T-helper 22 cell (primary cell): ENCODE measurements at regions not wholly inside any gene's neighbourhood (a gene's known extent, or its start where the extent isn't known, plus 50 kb on each side); places are given as distances from the start of the nearest gene placed in this dataset.
"Not testable (repeated sequence)": the region's sequence is repeated elsewhere in the genome, so short reads cannot be mapped to it uniquely, and the experiment has no call there.

ENCODE experiments used
- DNase-seq: peaks from one replicate; pipeline ENCODE4 v3.0.0-alpha.2; 2020; ENCODE audit warnings: low read depth

DNA sequence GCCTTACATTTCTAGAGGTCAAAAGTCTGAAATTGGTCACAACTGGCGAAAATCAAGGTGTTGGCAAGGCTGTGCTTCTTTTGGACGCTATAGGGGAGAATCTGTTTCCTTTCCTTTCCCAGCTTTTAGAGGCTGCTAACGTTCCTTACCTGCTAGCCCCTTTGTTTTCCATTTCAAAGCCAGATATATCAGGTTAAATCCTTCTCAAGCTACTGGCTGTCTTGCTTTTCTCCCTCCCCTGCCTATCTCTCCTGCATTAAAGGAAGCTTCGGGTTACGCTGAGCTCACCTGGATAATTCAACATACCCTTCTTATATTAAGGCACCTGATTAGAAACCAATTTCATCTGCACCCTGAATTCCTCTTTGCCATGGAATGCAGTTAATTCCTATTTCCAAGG, 1569.7 kb upstream of the SLC10A2 start:
- DNase-seq: no peak

GRCh38 chr13:104634016-104634415, 1567.8 kb upstream of the SLC10A2 start:
- DNase-seq: no peak

DNA sequence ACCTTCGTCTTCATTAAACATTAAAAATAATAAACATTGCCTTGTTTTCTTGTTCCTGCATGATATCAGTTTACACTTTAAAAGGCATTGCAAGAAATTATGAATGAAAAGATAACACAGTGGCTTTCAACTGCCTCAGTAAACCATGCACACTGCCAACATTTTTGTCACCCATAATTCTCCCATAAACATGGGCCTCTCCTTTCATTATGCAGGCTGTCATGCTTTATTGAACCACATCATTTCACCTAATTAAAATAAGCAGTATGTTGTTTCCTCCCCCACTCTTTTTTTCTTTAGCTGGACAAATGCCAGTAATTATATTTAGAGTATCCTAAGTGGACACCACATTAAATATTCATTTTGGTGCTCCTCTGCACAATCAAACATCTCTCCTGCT, 1566.5 kb upstream of the SLC10A2 start:
- no peak for DNase-seq

DNA sequence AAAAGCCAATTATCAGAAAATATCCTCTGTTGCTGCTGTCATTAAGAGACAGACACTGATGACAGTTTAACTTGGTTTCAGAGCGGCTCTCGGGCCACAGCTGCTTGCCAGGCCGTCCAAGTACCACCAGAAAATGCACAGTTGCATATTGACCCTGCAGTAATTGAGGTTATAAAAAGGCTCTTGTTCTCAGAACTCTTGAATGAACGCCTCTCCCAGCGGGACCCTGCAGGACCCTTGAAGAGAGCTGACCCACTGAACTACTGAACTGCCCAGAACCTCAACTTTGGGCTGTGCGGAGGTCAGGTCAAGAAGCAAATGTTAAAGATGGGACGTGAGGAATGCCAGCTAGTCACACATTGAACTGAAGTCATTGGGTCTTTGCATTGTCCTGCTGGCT, 1559.0 kb upstream of the SLC10A2 start:
- DNase-seq: no peak

DNA sequence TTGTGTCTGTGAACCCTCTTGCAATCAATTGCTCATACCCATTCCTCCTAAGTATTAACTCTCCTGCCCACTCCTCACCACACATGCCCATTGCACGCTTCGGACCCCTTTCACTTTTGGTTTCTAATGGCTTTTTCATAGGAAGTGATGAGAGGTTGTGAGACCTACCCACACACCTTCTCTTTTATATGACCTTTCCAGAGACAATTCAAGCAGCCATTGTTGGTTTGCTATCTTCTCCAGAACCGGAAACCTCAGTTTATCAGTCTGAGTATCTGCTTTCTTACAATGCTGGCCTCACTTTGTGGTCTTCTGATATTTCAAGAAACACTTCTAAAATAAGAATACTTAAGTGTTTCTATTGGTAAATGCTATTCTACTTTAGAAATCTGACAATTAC, 1550.8 kb upstream of the SLC10A2 start:
- DNase-seq: no peak

GRCh38 chr13:104614361-104615145, 1548.3 kb upstream of the SLC10A2 start:
- DNase-seq: no peak

- no peak for DNase-seq
These were observed 1542.1 kb upstream of the SLC10A2 start for GRCh38 chr13:104608331-104608730.

GRCh38 chr13:104605435-104605834, 1539.2 kb upstream of the SLC10A2 start:
- DNase-seq: not testable (repeated sequence)

- no peak for DNase-seq
These were observed 1531.4 kb upstream of the SLC10A2 start for GRCh38 chr13:104597546-104598180.

DNA sequence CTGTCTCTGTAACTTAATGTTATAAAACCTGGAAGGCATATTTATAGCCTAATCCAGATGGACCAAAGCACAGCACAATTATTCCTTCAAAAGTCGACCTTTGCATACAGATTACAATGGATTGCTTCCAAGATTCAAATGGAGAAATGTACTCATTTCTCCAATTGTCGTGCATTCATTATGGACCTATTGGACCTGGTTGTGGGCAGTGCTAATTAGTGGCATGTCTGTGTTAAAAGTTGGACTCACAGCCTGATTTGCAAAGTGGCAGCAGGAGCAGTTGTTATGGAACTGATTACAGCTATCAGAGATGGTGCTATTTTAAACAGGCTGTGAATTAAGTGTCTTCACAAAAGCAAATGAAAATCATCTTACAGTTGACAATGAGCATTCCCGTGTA, 1529.3 kb upstream of the SLC10A2 start:
- no peak for DNase-seq

DNA sequence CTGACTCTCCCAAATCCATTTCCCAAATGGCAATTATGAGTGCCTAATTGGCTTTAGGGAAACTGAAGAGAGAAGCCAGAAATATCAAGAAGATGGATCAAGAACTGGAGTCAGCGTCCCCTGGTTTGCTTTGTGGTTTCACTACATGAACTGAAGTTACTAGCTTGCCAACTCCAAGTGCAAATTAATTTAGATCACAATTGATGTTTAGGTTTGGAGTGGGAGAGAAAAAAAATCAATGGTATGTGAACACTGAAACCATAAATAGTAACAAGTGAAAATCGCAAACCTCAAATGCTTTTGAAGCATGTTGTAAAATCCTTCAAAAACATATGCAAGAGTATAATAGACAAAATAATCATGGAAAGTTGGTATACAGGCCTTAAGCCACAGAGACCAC, 1528.6 kb upstream of the SLC10A2 start:
- DNase-seq: no peak

GRCh38 chr13:104593693-104594092, 1527.5 kb upstream of the SLC10A2 start:
- DNase-seq: no peak

GRCh38 chr13:104593251-104593576, 1527.0 kb upstream of the SLC10A2 start:
- no peak for DNase-seq

DNA sequence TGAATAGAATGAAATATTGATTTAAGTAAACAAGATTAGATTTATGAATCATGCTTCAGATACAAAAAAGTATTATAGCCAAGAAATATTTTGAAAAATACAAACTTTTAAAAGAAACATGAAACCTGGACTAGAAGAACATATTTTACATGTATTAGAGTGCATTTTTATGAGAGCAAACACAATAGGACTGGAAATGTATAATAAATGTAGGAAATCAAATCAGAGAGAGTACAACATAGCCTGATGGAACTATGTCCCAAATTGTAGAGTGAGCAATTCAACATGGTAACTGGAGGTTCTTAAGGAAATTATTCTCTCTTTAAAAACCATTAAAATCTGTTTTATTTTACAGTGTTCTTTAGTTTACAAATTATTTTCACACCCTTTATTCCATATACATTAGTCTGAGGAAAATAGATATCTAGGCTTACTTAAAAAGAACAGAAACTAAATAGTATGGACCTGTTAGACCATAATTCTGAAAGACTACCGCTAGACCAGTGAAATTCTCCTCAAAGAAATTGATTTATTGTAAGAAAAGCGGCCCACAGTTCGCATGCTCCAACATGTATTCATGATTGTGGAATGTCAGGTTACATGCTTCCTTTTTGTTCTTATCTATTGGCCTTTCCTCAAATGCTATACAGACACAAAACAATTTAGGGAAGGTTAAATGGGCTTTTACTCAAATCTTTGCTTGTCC, 1526.5 kb upstream of the SLC10A2 start:
- no peak for DNase-seq

DNA sequence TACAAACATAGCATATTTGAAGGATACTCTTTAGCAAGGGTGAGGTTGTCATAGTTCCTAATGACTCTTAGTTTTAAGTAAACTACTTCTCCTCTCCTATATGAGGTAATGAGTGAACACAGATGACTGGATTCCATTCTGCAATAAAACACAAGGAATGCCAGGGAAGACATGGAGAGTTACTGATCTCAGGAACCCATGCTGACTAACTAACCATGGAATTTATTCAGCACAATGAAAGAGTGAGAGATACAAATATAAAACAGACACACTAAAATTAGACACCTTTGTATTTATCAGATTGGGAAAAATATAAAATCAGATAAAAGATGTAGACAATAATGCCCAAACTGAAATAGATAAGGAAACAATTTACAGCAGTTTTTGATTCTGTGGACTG, 1525.9 kb upstream of the SLC10A2 start:
- no peak for DNase-seq

DNA sequence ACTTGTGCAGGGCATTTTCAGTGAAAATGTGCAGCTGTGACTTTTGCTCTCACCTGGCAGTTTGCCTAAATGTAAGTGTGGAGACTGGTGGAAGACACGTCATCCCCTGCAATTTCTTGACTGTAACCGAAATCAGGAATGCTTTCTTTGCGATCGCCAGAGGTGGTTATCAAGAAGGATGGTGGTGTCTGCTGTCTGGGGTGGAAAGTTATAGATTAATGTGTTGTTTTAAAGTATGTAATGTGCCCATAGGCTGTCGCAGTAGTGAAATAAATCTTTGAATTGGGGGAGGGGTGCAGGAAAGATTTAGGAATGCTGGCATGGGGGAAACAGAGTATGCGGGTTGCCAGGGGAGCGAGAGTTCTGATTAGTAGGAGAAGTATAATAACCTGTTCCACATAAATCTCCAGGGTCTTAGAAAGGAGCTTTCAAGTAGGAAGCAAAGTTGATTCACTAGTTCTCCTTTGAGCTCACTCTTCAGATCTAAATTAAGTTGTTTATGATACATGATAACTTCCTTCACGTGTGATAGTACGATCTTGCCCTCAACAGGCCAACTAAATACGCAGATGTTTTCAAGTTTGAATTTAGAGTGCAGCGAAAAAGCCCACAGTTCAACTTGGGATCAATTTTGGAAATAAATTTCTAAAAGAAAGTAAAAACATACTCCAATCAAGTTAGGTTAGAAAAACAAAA, 1520.0 kb upstream of the SLC10A2 start:
- DNase-seq: no peak

GRCh38 chr13:104584481-104584880, 1518.3 kb upstream of the SLC10A2 start:
- no peak for DNase-seq

- no peak for DNase-seq
These were observed 1514.7 kb upstream of the SLC10A2 start for GRCh38 chr13:104580931-104581330.

DNA sequence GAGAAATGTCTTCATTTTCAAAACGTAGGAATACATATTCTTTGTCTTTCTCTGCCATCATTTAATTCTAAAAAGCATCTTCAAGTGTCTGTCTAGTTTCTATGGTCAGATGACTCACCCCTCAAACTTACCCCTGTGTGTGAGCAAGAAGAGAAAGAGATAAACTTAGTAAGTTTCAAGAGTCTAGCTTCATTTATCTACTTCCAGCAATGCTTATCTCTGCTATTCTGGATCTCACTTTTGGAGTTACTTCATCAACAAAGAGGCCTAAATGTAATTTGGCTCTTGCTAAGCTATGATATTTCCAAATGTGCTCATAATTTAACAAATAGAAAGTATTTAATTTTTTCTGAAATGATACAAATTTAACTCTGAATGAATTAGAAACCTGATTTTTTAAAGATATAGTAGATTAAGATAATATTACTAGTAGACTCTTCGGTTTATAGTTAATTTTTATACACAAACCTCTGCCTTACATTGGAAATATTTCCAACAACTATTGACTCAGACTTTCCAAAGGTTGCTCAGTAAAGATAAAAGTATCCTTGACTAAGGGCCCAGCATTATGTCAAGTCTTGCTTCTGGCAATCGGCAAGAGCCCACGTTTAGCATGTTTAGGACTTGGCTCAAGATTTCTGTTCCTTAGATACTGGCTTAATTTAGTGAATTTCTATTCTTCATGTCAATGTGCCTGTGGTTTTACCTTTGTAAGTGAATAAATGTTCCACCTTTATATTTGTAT, 1511.0 kb upstream of the SLC10A2 start:
- no peak for DNase-seq

DNA sequence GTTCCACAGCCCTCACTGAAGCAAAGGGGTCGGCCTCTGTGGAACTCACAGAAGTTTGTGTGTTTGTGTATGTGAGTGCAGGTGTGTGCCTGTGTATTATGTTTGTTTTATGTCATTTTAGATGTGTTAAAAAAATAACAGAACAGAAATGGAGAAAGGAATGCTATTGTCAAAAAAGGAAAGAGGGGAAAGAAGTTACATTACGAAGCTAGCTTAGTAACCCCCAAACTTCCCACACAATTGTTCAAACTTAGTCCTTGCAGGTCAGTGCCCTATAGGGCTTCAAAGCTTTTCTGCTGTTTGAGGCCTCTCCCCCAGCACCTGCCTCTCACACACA, 1505.6 kb upstream of the SLC10A2 start:
- no peak for DNase-seq

GRCh38 chr13:104571161-104571892, 1505.1 kb upstream of the SLC10A2 start:
- no peak for DNase-seq
